HepG2 (cell line): ENCODE measurements at regions not wholly inside any gene's neighbourhood (a gene's known extent, or its start where the extent isn't known, plus 50 kb on each side); places are given as distances from the start of the nearest gene placed in this dataset.

Experiments
- CCDC6 ChIP-seq: sonication (generic); formaldehyde crosslinking; IDR thresholded peaks from 2 replicates; pipeline ENCODE4 v1.8.1; 2022; ENCODE audit warnings: mild to moderate bottlenecking, missing genetic modification reagents, moderate library complexity
- IKZF1 ChIP-seq: fragments of 450-650 bp; IDR thresholded peaks from 2 replicates; pipeline ENCODE4 v1.7.1; 2016
- ISX ChIP-seq: sonication (generic); formaldehyde crosslinking; conservative IDR thresholded peaks from 2 replicates; pipeline ENCODE4 v1.5.0; 2020; ENCODE audit warnings: missing genetic modification reagents
- MTF1 ChIP-seq: sonication (generic); formaldehyde crosslinking; IDR thresholded peaks from 2 replicates; pipeline ENCODE4 v1.5.0; 2020; ENCODE audit warnings: missing genetic modification reagents
- POGZ ChIP-seq: sonication (generic); formaldehyde crosslinking; IDR thresholded peaks from 2 replicates; pipeline ENCODE4 v1.4.0; 2020; ENCODE audit warnings: mild to moderate bottlenecking, missing genetic modification reagents
- SALL1 ChIP-seq: sonication (generic); formaldehyde crosslinking; IDR thresholded peaks from 2 replicates; pipeline ENCODE4 v1.8.0; 2022; ENCODE audit warnings: mild to moderate bottlenecking, missing genetic modification reagents
- SOX13 ChIP-seq, 3 experiments: fragments of 450-650 bp in 1 of 3; sonication (generic) in 1 of 3; formaldehyde crosslinking in 1 of 3; IDR thresholded peaks in 2 of 3; conservative IDR thresholded peaks in 1 of 3; 2 replicates each; pipeline versions ENCODE4 v1.5.0 to v1.6.1; 2016 to 2020; ENCODE audit warnings: antibody characterized with exemption in 1 of 3, mild to moderate bottlenecking in 1 of 3, missing compliant biosample characterization in 1 of 3, missing genetic modification reagents in 1 of 3, moderate library complexity in 1 of 3
- YEATS4 ChIP-seq: sonication (generic); formaldehyde crosslinking; IDR thresholded peaks from 2 replicates; pipeline ENCODE4 v1.4.0; 2020; ENCODE audit warnings: missing genetic modification reagents, borderline replicate concordance
- ZBTB20 ChIP-seq: sonication (generic); formaldehyde crosslinking; IDR thresholded peaks from 2 replicates; pipeline ENCODE4 v1.8.1; 2023; ENCODE audit warnings: missing genetic modification reagents, low read depth, mild to moderate bottlenecking, borderline replicate concordance
- ZBTB39 ChIP-seq: sonication (generic); formaldehyde crosslinking; IDR thresholded peaks from 2 replicates; pipeline ENCODE4 v1.5.0; 2020; ENCODE audit warnings: missing genetic modification reagents
- ZFX ChIP-seq: sonication (generic); formaldehyde crosslinking; IDR thresholded peaks from 2 replicates; pipeline ENCODE4 v1.4.0; 2020; ENCODE audit warnings: mild to moderate bottlenecking, low read depth, missing genetic modification reagents, moderate library complexity
- ZHX1 ChIP-seq: sonication (generic); formaldehyde crosslinking; IDR thresholded peaks from 2 replicates; pipeline ENCODE4 v1.8.1; 2022; ENCODE audit warnings: low read depth, mild to moderate bottlenecking, missing genetic modification reagents
- ZNF251 ChIP-seq: sonication (generic); formaldehyde crosslinking; IDR thresholded peaks from 2 replicates; pipeline ENCODE4 v1.9.0; 2021; ENCODE audit warnings: mild to moderate bottlenecking, missing genetic modification reagents
- ZNF530 ChIP-seq: sonication (generic); formaldehyde crosslinking; IDR thresholded peaks from 2 replicates; pipeline ENCODE4 v1.5.0; 2020; ENCODE audit warnings: low read depth, mild to moderate bottlenecking, missing genetic modification reagents
- ZNF570 ChIP-seq: sonication (generic); formaldehyde crosslinking; IDR thresholded peaks from 2 replicates; pipeline ENCODE4 v1.4.0; 2020; ENCODE audit warnings: mild to moderate bottlenecking, missing genetic modification reagents, borderline replicate concordance
- ZNF605 ChIP-seq: sonication (generic); formaldehyde crosslinking; IDR thresholded peaks from 2 replicates; pipeline ENCODE4 v1.8.0; 2022; ENCODE audit warnings: mild to moderate bottlenecking, missing genetic modification reagents
- ZNF687 ChIP-seq: sonication (generic); formaldehyde crosslinking; IDR thresholded peaks from 2 replicates; pipeline ENCODE4 v1.5.1; 2020; ENCODE audit warnings: mild to moderate bottlenecking, missing genetic modification reagents, moderate library complexity
- ZNF713 ChIP-seq: sonication (generic); formaldehyde crosslinking; IDR thresholded peaks from 2 replicates; pipeline ENCODE4 v1.4.0; 2020; ENCODE audit warnings: mild to moderate bottlenecking, missing genetic modification reagents
- ZUFSP ChIP-seq: sonication (generic); formaldehyde crosslinking; IDR thresholded peaks from 2 replicates; pipeline ENCODE4 v1.9.0; 2021; ENCODE audit warnings: missing genetic modification reagents, mild to moderate bottlenecking, borderline replicate concordance

GRCh38 chr13:40345149-40345514 lies 321.3 kb downstream of the FOXO1 start (continued):
- TF ChIP-seq MTF1 (CRISPR knock-in tag) (no peak), SALL1 (CRISPR knock-in tag) (no peak; the same call in 1 of the 2 replicates), ZNF605 (CRISPR knock-in tag) (no peak), ZUFSP (no peak), ZNF687 (peak; percentile 10; the same call in 1 of the 2 replicates), ISX (CRISPR knock-in tag) (no peak), ZNF713 (CRISPR knock-in tag) (no peak), ZNF570 (CRISPR knock-in tag) (no peak), ZBTB39 (CRISPR knock-in tag) (no peak), ZBTB20 (no peak), CCDC6 (CRISPR knock-in tag) (no peak), SOX13 (IDR thresholded peaks at IDR 0.05) (no peak), SOX13 (CRISPR knock-in tag; conservative IDR thresholded peaks at IDR 0.05 in 1 of 2, IDR thresholded peaks at IDR 0.05 in 1 of 2) (peak in 1 of 2 experiments; percentile 38; a peak in 1 of 4 replicates), ZNF251 (CRISPR knock-in tag) (no peak), ZFX (CRISPR knock-in tag) (no peak), ZNF530 (CRISPR knock-in tag) (no peak), YEATS4 (0 out of 2 replicates have a peak, but pooled peaks have one; percentile 13), POGZ (CRISPR knock-in tag) (no peak), ZHX1 (no peak), IKZF1 (no peak)
